GM10248 (cell line): ENCODE measurements at regions not wholly inside any gene's neighbourhood (a gene's known extent, or its start where the extent isn't known, plus 50 kb on each side); places are given as distances from the start of the nearest gene placed in this dataset.

ENCODE experiments used
- CTCF ChIA-PET: fragments of 300-600 bp; sonication (Branson Sonifier 250); formaldehyde crosslinking; extraction: SDS; loops from one replicate; lab custom pipeline; 2021; ENCODE audit warnings: antibody characterized with exemption; lab: Yijun Ruan, JAX
- POLR2A ChIA-PET: fragments of 350-650 bp; sonication (Branson Sonifier 250); formaldehyde crosslinking; extraction: SDS; loops from one replicate; lab custom pipeline; 2020; ENCODE audit warnings: antibody characterized with exemption; lab: Yijun Ruan, JAX
- DNase-seq: peaks from one replicate; pipeline ENCODE4 v3.0.0; 2012; ENCODE audit errors: extremely low spot score
- CTCF ChIP-seq: IDR thresholded peaks from 2 replicates; pipeline ENCODE4 v1.5.1; 2012; ENCODE audit warnings: mild to moderate bottlenecking, low read depth; ENCODE audit errors: extremely low read depth, missing control alignments, control extremely low read depth

- DNase-seq = no peak
- ChIA-PET POLR2A (interaction anchor here (0.6 kb wide), 1 partner anchor 17 kb away, joined by 3 read pairs; no protein-coding TSS in a partner anchor), CTCF (no interaction called here)
- TF ChIP-seq CTCF = no peak
These were observed 81.1 kb downstream of the CDO1 start for GRCh38 chr5:115735108-115735998.

- ChIA-PET CTCF (no interaction called here), POLR2A (no interaction called here)
- TF ChIP-seq CTCF = no peak
- DNase-seq = no peak
These were observed 82.9 kb downstream of the CDO1 start for GRCh38 chr5:115733607-115734006.

- POLR2A ChIA-PET = interaction anchor here (0.6 kb wide), 1 partner anchor 187 kb away, joined by 4 read pairs; no protein-coding TSS in a partner anchor
- no peak for TF ChIP-seq CTCF
- no peak for DNase-seq
- CTCF ChIA-PET = interaction anchor here (2.0 kb wide), 1 partner anchor 22 kb away, joined by 5 read pairs; no protein-coding TSS in a partner anchor
These were observed 84.4 kb downstream of the CDO1 start for GRCh38 chr5:115732026-115732425.

- ChIA-PET POLR2A (no interaction called here), CTCF (no interaction called here)
- no peak for TF ChIP-seq CTCF
These were observed 90.9 kb downstream of the CDO1 start for GRCh38 chr5:115725522-115725921.

GRCh38 chr5:115723220-115723619 lies 93.2 kb downstream of the CDO1 start:
- POLR2A ChIA-PET = no interaction called here
- no peak for DNase-seq
- CTCF ChIA-PET = no interaction called here
- TF ChIP-seq CTCF = no peak

More at GRCh38 chr5:115725522-115725921, 90.9 kb downstream of the CDO1 start:
- no peak for DNase-seq

GRCh38 chr5:115720888-115721287 lies 95.1 kb upstream of the TMED7 start:
- ChIA-PET CTCF (no interaction called here), POLR2A (no interaction called here)
- DNase-seq = no peak
- no peak for TF ChIP-seq CTCF
